GM19397 (cell line): ENCODE measurements at regions not wholly inside any gene's neighbourhood (a gene's known extent, or its start where the extent isn't known, plus 50 kb on each side); places are given as distances from the start of the nearest gene placed in this dataset.

Source experiments
- ATAC-seq: cut with Tn5 transposase; IDR thresholded peaks from one replicate; pipeline ENCODE4 v1.9.1; 2021; ENCODE audit warnings: mild to moderate bottlenecking, moderate library complexity; ENCODE audit not compliant: unreplicated experiment

DNA sequence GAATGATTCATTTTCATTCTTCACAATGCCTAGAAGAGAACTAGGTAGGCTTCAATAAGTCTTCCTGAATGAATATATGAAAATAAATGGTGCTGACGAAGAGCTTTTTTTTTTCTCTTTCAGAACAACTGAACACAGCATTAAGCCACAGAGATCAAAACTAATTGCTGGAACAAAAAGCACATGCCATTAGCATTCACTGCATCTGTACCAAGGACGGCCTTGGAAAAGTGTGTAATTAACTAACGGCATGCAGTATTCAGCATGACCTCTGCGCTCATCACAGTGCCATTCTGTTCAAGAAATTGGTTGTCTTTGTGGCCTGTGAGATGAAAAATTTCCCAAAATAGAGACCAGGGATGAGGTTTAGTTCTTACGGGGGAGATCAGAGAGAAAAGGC, 99.3 kb downstream of the NUDT12 start:
- ATAC-seq = no peak

DNA sequence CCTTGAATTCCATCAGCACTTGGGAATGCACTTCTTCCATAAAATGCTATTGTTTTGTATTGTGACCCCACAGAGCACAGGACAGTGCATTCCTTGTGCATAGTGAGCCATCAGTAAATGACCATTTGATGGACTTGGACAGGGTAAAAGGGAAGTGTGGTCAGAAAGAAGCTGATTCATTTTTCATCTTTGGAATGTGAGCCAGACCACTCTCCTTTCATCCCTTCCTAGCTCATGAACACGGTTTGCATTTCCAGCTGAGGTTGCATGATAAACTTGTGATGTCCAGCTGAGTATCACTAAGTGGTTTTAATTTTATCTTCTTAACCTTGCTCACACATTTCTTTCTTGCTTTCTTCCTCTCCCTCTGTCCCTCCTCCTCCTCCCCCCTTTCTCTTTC, 101.3 kb downstream of the NUDT12 start:
- no peak for ATAC-seq

DNA sequence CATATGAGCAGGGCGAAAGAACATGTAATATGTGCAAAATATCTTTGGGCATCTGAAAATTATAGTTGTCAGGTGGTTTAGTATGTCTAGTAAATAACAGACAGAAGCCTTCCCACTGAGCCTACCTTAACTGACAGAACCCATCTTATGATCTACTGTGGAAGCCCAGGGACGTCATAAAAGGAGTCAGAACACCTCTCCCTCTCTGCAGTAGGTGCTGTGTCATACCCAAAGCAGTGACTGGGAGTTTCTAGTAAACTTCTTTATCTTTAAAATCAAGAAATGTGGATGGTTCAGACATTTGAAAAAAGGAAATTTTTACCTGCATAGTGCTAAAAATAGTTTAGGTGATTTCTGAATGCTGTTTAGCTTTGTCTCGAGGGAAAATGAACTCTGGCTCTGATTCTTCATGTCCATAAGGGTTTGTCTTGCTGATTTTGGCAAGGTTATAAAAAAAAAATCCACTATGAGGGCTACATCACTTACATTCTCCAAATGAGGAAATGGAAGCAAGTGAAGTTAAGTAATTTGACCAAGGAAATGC, 104.0 kb downstream of the NUDT12 start:
- no peak for ATAC-seq

DNA sequence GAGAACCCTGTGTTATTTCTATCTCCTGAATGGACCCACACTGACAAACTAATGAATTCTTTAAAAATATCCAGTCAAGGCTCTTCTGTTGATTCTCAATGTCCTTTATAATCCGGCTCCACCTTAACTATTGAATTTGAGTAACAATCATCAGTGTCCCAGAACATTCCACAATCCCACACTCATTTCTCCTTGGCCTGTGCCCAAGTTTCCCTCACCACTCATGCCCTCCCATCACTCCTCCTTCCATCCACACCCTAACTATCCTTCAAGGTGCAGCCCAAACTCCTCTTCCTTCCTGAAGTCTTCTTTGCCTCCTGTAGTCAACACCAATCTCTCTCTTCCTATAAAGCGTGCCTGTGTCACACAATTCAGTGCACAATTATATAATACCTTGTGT, 106.1 kb downstream of the NUDT12 start:
- ATAC-seq = no peak

DNA sequence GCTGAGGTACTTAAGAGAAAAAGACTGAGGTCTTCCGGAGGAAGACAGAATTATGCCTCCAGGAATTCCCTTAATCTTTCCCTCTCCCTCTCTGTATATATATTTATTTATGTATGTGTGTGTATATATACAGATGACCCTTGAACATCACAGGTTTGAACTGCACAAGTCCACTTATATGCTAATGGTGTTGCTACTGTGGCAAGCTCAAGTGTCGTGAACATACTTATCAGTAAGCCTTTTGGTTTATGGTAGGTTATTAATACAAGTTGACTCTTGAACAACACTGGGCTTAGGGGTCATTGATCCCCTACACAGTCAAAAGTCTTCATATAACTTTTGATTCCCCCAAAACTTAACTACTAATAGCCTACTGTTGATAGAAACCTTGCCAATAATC, 106.8 kb downstream of the NUDT12 start:
- no peak for ATAC-seq

DNA sequence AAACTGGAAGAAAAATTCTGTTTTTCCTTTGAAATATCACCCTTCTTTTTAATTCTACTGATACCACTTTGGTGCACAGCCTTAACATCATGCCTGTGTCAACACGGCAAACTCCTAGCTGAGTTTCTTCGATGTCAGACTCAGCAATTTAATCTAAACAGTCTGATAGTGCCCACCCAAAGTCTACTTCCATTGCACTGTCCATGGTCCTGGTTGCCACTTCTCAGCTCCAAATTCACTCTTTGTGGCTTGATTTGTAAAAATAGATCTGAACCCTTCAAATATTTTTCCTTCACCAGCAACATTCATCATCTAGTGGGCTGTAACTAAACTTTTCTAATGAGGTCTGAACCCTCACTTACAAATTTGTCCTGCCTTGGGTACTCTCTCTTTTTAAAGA, 107.8 kb downstream of the NUDT12 start:
- no peak for ATAC-seq

DNA sequence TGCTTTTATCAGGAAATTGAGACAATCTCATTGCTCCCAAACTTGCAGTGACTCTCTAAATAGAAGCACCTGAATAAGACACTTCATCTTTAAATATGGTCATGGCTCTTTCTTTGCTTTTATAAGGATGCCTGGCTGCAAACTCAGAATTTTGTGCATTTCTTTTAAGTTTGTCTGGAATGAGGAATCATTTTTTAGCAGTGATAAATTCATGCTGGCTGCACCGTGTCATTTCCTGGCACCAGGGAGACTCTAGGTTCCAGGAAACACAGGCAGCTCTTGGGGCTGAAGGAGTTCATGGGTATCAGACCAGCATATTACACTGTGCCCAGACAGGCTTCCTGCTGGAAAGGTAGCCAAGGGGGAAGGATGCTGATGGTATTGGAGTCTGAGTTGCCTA, 109.9 kb downstream of the NUDT12 start:
- no peak for ATAC-seq

DNA sequence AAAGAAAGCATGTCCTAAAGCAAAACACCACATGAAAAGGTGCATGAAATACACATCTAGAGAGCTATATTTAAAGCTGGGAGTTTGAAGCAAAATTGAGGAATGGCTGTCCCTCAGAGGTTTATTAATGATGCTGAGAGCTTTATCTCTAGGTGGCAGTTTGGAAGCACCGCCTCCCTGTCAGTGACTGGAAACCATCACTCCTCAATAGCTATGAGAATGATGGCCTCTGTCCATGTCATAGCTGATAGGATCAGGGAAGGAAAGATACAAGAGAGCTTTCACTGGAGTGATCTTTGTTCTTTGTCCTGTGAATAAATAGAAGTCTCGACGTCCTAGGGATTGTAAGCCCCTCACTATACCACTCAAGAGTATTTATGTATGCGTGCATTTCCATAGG, 110.5 kb downstream of the NUDT12 start:
- no peak for ATAC-seq

DNA sequence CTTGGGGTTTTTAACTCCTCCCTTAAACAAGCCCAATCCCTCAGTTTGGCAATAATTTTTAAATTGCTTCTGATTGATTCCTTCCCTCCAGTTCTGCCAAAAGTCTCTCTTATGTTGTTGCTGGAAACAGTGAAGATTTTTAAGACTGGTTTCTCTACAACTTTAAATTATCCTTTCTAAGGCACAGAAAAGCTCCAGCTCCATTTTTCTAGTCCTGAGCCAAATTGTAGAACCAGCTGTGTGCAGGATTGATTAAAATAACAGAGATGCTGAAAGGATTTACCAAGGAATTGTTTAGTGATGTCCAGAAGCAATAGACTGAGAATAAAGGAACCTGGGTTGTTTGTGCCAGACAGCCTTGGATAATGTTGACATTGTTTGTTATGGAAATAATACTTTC, 111.3 kb downstream of the NUDT12 start:
- ATAC-seq = no peak

DNA sequence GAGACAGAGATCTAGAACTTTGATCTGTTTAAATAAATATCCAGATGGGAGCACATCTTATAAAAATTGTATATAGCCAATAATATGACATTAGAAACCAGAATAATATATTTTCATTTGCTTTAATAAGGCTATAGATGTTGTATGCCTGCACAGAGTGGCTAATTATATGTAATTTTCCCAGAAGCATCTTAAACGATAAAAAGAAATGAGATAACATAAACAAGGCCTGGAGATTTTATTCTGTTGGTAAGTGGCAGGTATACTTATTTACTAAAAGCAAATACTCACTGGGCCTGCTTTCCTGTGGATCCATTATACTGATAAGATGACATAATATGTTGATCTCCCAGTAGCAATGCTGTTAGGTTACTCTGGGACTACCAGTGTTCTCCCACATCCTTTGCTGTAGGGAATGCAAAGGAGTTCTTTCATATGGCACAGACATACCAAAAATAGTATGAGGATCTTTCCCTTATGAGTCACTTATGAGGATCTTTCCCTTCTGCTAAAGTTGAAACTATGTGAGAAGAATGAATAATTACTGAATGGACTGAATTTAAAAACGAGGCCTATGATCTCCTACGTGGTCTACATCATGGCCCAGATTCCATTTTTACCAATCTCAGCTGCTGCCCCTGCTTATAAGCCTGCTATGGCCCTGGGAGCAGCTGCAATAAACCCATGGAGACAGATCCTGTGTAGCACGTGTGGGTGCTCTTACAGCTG, 112.1 kb downstream of the NUDT12 start:
- no peak for ATAC-seq

DNA sequence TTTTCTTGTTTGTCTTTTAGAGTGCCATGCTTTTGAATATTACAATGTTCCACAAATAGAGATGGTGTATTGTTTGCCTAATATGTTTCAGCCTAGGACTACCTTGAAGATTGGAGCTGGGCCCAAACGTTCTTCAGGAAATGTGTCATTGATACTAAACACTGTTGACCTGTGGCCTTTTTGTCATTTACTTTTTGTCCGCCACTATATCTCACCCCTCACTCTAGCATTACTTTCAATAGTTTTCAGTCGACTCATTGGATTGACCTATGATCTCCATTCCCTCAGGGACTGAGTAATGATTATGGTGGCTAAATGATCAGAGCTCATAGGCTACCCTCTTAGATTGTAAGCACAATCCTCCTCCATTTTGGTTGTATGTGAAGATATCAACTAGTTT, 115.8 kb downstream of the NUDT12 start:
- no peak for ATAC-seq

DNA sequence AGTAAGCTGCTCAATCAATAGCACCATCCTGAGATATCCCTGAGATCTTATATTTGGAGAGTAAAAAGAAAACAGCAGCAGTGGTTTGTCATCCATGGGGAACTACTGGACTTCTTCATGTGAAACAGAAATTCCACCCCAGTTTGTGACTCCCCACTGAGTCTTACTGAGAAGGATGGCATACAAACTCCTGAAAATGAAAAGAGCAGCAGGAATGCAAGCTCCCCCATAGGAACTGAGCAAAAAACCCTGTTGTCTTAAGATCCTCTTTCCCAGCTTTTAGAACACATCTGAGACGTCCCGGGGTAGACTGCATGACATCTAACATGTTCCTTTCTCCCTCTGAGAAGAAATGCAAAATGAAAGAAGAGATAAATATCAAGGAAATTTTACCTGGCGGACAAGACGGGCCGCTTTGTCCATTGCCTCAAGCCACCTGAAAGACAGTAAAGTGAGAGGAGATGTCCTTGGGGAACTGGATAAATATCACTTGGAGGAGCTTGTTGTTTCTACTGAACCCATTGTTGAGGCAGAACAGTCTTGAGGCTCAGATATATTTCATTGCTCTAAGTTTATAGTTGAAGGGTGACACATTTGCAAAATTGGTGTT, 117.1 kb downstream of the NUDT12 start:
- ATAC-seq = no peak

DNA sequence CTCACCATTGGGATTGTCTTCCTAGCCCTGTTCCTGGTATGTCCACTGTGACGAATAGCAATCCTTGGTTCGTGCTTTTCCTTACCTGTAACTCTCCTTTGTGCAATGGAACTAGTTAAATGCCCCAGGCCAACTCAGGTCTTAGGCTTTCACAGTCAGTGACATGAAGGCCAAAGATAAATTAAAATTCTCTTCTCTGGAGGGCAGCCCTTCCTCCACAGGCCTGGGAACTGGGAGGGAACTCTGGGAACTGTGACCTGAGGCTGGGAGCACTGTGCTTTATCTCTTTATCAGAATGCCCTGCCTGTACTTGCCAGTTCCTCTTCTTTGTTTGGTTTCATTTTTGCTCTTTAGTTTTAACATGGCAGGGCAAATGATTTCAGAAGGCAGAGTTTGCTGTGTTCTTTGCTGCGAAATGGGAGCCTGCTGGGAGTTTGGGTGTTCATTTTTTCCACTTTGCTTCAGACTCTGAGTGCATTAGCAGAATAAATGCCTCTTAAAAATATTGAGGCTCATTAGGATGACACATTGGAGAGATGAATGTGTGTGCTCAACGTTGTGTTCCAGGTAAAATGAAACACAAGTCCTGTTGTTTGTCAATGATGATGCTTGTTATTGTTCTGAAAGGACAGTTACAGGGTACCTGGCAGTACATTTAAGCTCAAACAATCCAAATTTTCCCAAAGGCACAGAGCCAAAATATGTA, 118.1 kb downstream of the NUDT12 start:
- no peak for ATAC-seq

DNA sequence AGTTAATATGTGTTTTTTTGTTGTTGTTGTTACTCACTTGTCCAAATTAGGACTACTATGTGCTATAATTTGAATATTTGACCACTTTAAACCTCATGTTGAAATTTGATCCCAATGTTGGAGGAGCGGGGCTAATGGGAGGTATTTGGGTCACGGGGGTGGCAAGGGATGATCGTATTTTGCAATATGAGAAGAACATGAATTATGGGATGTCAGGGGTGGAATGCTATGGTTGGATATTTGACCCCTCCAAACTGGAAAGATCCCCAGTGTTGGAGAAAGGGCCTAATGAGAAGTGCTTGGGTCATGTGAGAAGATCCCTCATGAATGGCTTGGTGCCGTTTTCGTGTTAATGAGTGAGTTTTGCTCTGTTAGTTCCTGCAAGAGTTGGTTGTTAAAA, 119.8 kb downstream of the NUDT12 start:
- ATAC-seq = no peak

DNA sequence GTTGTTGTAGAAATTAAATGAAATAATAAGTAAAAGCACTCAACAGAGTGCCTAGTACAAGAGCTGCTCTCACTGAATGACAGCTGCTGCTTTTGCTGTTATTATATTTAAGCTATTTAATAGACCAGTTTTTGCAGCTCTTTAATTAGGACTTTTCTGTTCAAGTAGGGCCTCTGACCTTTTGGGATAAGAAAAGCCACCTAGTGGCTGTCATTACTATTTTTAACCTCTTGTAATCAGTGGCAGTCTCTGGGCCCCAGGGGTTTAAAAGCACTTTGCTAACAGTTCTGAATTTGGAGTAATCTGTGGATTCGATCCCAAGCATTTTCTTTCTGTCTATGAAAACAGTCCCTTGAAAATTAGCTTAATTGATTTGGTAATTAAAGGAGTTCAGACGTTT, 121.1 kb downstream of the NUDT12 start:
- ATAC-seq = no peak

DNA sequence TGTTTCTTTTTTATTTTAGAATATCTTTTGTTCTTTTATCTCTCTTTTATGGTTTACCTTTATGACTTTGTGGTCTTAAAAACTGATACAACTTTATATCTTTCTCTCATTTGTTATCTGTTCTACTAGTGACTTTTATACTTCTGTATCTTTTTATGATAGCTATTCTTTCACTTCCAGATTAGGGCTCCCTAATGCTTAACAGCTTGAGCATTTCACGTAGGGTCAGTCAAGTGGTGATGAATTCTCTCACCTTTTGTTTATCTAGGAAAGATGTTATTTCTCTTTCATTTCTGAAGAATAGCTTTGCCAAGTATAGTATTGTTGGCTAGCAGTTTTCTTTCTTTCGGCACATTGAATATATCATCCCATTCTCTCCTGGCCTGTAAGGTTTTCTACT, 123.6 kb downstream of the NUDT12 start:
- ATAC-seq = no peak

DNA sequence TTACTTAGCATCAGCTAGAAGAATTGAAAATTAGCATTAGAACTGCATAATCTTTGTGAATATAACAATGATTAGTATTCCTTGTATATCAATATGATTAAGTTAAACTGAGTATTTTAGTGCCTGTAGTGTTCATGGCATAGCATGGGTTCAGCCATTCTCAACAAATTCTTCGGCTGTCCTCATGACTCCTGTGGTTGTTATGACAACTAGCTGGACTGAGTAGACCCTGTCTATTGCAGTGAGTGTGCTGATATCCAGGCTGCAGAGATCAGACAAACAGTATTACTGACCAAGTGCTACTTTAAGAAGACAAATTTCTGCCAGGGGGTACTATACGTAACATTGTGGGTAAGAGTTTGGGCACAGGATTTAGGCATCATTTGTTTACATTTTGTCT, 125.9 kb downstream of the NUDT12 start:
- ATAC-seq = no peak

DNA sequence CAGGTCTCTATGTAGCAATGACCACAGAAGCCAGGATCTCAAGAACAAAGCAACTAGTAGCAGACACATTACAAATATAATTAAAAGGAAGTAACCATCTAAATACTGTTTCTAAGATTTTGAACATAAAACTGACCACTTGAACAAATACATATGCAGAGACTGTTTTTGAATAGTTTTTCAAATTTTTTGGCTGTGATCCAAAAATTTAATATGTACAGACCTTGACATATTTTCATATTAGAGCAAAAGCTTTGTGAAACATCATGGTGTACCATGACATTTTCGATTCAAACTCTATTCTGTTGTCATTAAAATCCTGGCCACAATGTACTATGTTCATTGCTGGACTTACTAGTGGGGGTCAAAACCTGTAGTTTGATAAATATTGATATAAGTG, 126.5 kb downstream of the NUDT12 start:
- ATAC-seq = no peak

DNA sequence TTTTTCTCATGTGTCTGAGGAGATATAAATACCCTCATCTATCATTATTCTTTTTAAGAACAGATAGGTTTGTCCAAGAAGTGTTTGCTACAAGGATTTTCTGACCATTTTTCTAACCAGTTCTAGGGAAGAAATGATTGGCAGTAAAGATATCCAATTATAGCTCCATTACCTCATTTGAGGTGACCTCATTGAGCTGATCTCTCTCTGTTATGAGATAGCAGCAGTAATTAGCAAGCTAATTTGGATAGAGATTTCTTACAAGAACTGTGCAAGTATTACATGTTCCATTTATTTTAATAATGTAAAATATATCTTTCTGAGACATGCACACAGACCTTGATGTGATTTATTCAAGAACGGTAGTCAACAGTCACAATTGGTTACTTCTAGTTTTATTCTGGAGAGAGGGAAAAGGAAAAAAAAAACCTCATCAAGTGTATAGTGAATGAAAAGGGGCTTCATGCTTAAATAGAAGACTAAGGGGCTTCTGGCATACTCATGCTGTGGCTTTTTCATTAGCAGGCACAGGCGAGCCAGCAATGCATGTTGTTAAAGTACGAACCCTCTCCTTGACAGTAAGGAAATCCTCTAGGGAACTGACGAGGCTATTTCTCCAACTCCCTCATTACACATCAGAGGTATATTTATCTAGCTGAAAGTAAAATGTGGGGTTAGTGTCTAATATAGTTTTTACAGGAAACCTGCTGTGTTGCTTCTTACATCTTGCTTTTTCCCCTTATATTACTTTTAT, 127.3 kb downstream of the NUDT12 start:
- no peak for ATAC-seq

DNA sequence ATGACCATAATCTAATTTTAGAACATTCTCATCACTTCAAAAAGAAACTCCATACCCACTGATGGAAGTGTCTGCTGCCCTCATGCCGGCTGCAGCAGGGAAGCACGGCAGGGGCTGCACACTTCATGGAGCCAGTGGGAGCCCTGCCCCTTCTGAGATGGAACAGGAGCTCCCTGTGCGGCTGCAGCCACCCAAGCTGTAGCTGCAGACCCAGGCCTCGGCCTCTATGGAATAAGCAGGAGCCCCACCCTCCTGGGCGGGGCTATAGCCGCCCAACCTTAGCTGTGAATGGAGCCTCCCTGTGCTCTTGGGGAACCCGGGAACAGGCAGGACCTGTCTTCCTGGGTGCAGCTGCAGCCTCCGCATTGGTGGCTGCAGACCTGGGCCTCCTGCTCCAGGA, 128.5 kb downstream of the NUDT12 start:
- ATAC-seq = no peak

DNA sequence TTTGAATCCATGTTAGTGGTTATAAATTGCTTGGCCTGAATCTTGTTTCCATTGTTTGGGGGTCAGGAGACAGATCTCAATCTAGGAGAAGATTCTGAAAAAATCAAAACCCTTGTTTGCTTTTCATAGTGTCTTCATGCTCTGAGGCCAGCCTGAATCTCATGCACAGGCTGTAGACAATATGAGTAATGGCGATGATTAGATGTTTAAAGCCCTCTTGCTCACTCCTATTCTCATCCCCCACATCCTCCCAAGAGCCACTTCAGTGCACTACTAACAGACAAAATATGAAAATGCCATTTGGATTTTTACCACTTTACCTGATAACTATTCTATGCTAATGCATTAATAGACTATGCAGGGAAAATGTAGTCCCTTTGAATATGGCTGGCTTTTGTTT, 129.4 kb downstream of the NUDT12 start:
- no peak for ATAC-seq
